GM18907 (cell line): ENCODE measurements at regions not wholly inside any gene's neighbourhood (a gene's known extent, or its start where the extent isn't known, plus 50 kb on each side); places are given as distances from the start of the nearest gene placed in this dataset.

Experiments used
- ATAC-seq: cut with Tn5 transposase; IDR thresholded peaks from one replicate; pipeline ENCODE4 v1.9.1; 2021; ENCODE audit warnings: mild to moderate bottlenecking, moderate library complexity; ENCODE audit not compliant: unreplicated experiment

DNA sequence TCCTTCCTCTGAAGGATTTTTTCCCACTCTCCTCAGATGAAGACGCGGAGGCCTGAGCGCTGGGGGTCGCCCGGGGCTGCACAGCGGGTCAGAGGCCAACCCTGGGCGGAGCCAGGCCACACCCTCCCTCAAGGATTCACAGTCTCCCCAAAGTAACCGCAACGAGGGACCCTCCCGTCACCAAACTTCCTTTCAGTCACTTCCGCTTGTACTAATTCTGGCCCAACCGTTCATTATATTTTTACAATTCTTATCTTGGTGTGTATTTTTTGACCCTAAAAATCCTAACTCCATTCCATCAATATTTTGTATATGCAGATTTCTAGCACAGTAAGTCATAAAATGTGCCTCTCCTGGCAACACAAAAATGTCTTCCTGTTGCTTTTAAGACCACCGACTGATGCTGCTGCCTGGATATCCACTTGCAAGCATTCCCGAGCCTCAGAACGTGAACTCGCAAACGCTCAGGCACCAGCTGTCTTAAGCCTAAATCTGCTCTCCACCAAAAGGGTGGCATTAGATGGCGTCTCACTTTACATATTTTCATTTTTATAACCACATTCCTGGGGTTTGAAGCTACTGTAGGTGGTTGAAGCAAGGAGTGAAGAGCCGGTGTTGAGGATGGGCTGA is 128.0 kb downstream of the DLL1 start:
- ATAC-seq: no peak

DNA sequence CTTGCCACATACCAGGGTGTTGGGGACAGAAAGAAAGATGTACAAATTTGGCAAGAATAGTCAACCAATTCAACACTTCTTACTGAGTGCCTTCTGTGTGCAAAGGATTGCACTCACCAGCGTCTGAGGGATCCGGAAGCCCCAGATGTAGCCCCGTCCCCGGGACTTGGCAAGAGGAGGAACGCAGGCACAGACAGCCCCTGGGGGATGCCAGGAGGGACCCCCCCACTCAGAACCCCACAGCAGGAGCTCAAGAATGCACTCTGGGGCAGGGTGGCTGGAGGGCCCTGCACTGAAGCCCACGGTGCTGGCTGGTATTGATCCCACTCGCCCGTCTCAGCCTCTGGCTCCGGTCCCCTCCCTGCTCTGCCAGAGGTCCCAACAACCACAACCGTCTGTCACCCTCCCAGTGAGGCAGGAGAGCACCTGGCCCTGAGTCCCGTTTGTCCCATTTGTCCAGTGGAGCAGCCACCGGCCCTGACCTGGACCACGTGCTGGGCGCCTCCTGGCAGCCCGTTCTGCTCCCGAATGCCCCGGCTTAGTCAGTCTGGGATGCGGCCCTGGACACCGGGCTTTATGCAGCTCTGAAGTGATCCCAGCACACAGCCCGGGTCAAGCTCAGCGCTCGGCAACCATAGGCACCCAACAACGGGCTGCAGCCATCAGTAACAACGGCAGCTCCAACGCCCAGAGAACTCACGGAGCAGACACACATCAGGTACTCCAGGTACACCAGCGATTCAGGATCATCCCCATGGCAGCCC is 128.7 kb downstream of the DLL1 start:
- ATAC-seq: no peak

DNA sequence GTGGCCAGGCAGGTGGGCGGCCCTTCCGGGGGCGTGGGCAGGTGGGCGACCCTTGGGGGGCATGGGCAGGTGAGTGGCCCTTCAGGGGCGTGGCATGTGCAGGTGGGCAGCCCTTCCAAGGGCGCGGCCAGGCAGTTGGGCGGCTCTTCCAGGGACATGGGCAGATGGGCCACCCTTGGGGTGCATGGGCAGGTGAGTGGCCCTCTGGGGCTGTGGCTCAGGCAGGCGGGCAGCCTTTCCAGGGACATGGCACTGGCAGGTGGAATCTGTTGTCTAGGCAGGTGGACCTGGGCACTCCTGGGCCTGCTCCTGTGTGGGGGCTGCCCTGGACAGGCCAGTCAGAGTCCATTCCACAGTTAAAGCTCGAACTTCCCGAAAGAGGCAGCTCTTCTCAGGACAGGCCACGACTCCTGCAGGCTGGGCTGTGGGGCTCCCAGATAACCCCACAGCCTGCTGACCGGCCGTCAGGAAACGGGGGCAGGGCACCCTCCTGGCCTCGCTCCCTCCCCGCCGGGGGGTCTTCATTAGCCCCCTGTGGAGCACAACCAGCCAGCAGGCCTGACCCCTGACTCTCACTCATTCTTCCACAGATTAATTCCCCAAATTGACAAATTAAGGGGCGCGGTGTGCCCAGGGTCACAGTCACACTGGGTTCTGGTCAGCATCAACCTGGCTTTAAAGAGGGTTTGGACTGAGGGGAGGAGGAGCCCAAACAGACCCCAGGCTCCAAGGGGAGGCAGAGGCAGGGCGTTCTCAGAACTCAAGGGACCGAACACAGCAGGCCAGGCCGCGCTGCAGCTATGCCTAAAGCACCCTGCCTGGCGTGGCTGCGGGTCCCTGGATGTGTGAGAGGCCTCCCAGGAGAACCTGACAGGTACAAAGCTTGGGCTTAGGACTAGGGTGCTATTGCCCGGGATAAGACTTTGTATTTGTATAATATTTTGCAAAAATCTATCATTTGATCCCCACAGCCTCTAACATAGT is 130.0 kb downstream of the DLL1 start:
- ATAC-seq: no peak

DNA sequence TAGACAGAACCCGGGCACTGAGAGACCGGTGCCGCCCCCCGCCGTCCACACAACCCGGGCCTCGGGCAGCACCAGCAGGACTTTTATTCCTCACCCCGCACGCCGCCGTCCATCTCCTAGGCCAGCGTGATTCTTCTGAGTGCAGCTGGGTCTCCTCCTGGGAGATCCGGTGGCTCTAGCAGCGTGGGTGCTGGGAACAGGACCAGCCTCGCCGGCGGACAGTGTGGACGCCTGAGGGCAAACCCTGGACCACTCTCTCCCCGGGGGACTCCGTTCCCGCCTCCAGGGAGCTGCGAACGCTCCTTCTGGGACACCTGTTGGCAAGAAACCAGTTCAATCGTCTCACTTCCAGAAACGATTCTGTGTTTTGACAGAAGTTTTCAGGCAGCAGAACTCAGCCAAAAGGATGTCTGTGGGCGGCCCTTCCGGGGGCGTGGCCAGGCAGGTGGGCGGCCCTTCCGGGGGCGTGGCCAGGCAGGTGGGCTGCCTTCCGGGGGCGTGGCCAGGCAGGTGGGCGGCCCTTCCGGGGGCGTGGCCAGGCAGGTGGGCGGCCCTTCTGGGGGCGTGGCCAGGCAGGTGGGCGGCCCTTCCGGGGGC is 130.7 kb downstream of the DLL1 start:
- no peak for ATAC-seq

DNA sequence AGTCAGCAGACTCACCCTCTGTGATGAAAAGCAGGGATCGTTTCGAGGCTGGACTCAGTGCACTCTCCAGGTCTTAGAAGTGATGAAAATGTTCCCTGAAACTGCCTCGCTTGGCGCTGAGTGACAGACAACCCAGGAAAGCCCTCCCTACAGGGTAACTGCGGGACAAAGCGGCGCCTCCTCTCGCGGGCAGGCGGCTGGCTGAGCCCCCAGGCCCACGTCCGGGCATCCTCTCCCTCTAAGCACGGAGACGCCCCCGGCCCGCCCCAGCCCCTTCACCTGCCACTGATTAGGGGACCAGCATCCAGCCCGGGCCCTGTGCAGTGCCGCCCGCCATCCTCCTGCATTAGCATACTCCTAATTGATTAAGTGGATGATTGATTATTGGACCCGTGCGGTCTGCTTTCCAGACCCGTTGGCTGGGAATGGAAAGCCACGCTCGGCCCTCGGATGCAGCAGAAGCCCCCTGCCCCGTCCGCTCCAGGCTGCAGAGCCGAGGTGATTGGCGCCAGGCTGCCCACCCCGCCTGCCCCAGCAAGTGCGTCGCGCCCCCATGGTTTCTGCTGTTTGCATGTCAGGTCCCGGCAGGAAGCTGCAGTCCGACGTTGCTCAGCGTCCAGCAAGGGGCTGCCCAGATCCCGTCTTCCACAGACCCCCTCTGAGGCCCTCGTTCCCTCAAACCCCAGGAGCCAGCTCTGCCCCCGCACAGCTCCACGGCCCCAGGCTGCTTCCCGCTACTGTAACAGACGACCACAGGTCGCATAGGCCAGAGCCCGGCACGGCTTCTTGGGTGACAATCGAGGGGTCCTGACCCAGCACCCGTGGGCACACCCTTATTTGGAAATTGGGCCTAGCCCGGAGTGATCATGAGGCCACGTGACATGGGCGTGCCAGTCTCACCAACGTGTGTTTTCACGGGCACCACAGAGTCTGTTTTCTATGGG is 131.6 kb downstream of the DLL1 start:
- ATAC-seq: no peak

DNA sequence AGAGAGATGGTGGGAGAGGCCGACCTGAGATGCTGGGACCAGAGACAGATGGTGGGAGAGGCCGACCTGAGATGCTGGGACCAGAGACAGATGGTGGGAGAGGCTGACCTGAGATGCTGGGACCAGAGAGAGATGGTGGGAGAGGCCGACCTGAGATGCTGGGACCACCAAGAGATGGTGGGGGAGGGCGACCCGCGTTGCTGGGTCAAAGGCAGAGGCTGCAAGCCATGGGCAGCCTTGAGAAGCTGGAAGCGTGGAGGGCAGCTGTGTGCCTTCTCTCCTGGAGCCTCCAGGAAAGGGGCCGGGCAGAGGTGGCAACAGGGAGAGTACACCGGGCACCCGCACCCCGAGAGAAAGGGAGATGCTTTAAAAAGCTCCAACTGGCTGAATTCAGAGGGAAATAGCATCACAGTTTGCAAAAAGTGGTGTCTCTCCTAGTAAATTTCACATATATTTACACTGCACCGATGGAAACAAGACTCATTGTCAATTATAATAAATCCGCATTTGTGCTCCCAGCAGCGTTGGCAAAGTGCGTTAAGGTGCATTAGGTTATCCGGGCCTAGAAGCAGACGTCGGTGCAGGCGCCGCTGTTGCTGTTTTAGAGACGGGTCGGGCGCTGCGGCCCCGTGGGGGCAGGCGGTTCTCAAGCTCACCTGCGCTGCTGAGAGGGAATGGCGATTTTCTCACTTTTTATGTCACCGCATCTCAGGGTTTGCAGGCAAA is 132.4 kb downstream of the DLL1 start:
- no peak for ATAC-seq

DNA sequence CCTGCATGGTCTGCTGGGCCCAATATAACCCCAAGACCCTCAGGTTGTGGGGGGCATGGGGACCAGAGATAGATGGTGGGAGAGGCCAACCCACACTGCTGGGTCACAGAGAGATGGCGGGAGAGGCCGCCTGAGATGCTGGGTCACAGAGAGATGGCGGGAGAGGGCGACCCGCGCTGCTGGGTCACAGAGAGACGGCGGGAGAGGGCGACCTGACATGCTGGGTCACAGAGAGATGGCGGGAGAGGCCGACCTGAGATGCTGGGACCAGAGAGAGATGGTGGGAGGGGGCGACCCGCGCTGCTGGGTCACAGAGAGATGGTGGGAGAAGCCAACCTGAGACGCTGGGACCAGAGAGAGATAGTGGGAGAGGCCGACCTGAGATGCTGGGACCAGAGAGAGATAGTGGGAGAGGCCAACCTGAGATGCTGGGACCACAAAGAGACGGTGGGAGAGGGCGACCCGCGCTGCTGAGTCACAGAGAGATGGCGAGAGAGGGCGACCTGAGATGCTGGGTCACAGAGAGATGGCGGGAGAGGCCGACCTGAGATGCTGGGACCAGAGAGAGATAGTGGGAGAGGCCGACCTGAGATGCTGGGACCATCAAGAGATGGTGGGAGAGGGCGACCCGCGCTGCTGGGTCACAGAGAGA is 133.2 kb downstream of the DLL1 start:
- ATAC-seq: no peak

DNA sequence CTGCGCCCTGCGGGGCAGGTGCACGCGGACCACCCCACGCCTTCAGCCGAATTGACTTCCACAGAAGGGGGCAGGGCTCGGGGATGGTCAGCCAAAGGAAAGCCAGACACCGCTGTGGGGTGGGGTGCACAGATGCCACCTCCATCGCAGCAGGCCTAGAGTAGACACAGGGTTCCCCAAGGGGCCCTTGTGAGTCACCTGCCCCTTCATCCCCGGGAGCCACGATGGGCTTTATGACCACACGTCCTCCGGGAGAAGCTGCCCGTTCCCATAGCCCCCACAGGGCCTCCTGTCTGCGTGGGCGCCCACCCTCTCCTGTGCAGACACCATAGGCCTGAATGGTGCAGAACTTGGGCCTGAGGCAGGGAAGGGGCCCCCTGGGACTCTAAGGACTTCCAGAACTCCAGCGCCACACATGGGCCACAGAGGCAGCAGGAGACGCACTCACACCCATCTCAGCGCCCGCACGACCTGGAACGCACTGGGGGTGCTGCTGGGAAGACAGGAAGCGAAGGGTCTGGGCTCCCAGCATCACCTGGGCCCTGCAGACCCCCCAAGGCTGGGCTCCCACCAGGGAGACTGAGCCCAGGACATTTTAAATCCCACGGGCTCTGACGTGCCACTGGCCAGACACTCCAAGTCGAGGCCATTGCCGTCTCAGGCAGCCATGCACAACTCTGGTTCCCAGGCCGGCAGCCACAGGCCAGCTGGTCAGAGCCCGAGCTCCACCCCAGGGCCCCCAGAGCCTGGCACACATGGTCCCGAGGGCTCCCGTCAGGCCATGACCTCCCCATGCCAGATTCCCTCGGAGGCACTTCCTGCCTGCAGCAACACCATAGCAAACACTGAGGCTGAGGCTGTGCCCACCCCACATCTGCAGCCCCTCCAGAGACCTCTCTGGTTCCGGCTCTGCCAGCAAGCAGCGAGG is 134.2 kb downstream of the DLL1 start:
- ATAC-seq: no peak

DNA sequence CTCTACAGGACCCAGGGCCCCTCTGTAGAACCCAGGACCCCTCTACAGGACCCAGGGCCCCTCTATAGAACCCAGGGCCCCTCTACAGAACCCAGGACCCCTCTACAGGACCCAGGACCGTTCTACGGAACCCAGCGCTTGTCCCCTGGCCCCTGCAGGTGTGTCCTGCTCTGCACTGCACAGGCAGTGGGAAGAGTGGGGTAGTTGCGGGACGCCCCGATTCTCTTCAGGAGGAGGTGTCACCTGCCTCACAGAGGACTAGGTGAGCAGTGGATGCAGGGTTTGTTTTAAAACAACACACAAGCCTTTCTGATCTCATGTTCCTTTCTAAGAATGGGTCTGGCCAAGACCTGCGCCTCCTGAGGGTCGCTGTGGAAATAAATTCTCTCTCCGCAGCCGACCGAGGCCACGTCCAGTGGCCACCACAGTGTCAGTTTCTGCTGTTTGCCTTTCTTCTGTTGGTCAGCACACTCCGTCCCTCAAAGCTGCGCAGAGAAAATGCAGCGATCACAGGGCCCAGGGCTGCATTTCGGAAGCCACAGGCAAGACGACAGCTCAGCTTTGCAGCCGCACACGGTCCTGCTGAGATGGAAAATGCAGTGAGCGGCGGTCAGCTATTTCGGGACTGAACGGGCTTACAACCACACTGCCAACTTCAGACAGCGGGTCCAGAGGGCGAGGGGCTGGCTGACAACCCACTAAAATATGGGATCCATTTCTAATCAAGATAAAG is 135.2 kb downstream of the DLL1 start:
- no peak for ATAC-seq

DNA sequence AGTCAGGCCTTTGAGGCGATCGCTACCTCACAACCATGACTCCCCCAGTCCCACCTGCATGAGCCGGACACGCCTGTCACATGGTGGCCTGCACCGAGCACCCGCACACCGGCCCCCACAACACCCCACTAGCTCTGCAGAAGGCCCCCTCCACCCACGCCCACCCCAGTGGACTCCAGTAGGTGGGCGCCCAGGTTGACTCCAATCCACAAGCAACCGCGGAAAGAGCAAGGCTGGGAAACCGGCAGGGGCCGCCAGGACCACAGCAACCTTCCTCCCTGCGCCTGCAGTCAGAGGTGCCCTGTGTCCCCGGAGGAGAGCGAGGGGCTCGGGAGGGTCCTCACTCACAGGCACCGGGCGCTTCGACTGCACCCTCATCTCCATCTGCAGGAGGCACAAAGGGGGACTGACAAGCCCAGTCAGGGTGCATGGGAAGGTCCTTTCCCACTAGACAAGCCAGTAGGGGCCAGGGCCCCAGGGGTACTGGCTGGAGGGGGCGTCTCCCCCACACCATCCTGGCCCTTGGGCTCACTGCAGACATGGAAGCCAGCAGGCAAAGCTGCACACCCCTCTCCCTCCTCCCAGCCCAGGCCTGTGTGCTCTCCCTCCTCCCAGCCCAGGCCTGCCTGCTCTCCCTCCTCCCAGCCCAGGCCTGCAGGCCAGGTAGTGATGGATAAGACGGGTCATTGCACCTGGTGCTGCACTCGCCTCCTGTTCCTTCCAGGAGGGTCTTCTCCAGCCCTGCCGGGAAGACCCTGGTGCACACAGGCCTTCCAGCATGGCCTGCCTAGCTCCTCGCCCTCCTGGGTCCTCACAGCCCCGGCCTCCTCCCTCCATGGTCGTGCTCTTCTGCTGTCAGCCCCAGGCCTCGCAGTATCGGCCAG is 137.2 kb downstream of the DLL1 start:
- no peak for ATAC-seq

DNA sequence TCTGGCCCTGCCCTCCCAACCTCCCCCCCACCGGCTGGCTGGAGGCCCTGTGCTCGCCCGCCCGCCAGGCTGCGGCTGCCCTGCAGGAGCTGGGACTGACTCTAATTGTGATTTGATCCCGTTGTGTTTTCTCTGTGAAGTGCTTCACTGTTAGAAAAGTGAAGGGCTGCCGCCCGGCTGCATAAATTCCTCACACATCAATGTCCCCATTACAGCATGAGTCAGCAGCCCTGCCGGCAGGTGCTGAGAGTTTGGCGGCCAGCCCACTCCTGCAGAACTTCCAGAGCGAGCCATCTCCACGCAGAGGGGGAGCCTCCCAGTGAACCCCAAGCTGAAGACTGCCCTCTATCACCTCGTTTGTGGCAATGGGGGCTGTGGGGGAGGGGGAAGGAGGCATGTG is 137.9 kb downstream of the DLL1 start:
- no peak for ATAC-seq

DNA sequence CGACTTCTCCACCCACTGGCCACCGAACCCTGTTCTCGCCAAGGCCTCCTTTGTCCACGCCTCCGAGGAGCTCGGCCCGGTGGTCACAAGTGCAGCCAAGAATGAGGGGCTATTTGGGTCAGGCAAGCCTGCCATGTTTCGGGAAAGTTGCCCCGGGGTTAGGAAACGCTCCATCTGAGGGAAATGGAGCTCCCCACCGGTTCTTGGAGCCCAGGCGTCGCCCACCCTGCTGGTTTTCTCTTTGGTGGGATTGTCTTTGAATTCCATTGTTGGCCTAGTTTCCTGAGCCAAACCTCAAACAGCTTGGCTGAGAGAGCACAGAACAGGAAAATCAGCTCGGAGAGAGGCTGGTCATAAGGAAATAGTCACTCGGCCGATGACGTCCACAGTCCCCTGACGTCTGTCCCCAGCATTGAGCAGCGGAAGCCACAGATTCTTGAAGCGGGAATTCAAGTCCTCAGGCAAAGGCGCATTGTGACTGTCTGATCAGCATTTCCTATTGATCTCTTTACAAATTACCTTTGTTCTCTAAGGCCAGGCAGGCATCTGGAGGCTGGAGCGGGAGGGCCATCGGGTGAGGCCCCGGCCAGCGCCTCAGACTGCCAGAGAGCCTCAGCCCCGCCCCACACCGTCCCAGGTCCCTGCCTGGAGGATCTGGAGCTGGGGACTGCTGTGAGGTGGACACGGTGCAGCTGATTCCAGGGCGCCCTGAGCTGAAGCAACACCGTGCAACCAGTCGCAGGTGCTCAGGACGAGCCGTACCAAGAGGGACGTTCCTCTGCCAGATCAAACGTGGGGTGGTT is 138.6 kb downstream of the DLL1 start:
- ATAC-seq: no peak

DNA sequence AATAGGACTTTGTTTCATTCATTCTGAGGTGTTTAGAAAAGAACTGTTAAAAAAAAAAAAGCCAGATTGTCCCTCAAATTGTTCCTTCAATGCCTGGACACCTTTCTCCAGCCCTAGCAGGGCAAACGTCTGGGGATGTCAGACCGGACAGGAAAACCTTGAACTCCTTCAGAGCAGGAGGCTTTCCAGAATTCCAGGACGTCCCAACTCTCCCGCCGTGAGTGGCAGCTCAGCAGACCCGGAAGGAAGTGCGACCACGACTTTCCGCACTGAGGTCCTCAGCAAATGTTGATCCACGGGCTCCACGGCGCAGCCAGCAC is 139.1 kb downstream of the DLL1 start:
- ATAC-seq: no peak

DNA sequence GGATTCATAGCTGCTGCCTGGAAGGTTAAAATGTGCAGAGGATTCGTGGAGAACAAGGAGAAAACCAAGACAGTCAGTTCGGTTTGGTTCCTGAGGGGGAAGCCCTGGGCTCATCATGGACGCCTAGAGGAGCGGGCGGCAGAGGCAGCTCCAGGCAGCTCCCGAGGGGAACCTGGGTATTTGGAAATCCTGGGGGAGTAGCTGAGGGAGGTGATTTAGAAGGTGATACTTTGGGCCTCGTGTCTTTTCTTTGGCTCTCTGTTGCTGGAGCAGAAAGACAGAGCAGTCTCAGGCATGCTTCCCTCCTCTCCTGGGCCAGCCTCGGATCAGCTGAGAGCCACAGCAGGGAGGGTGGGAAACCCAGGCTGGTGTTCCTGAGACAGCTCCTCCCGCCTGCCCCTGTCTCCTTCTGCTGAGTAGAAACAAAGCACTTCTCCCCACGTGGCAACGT is 139.5 kb downstream of the DLL1 start:
- no peak for ATAC-seq

DNA sequence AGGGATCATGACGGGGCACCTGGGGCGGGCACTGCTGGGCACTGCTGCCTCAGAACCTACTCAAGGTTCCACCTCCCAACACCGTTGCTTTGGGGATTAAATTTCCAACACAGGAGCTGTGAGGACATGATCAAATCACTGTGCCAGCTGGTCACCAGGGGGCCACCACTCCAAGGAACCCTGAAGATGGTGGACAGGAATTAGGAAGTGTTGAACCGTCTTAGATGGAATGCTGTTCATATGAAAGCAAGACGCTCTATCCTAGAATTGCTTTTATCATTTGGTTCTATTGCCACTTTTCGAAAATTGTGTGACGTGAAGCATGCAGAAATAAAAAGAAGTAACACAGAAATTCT is 140.3 kb downstream of the DLL1 start:
- no peak for ATAC-seq
